GM12878 (cell line): ENCODE measurements at regions not wholly inside any gene's neighbourhood (a gene's known extent, or its start where the extent isn't known, plus 50 kb on each side); places are given as distances from the start of the nearest gene placed in this dataset.

ENCODE experiments used
- ATAC-seq: fragments of 200-7000 bp; cut with Tn5 transposase; 3 replicates; pipeline ENCODE4 v1.9.1; 2020; ENCODE audit warnings: mild to moderate bottlenecking, moderate library complexity
- BruUV-seq: library from RNA; stranded (reverse); fragments of 400-500 nt; replicated peaks from 2 replicates; lab custom pipeline; 2021; lab: Mats Ljungman, UMichigan
- CTCF ChIA-PET: fragments of 300-600 bp; sonication (Branson Sonifier 250); formaldehyde crosslinking; extraction: SDS; loops from one replicate; lab custom pipeline; 2021; ENCODE audit warnings: inconsistent platforms; lab: Yijun Ruan, JAX
- POLR2A ChIA-PET: fragments of 350-600 bp; formaldehyde crosslinking; extraction: SDS; loops from one replicate; lab custom pipeline; 2021; ENCODE audit warnings: inconsistent platforms; lab: Charles Lee
- RAD21 ChIA-PET: fragments of 300-600 bp; sonication (Branson Sonifier 250); formaldehyde crosslinking; loops from one replicate; lab custom pipeline; 2023; ENCODE audit warnings: antibody characterized with exemption; ENCODE audit not compliant: unreplicated experiment; lab: Charles Lee
- SMC1A ChIA-PET: fragments of 300-600 bp; sonication (Branson Sonifier 250); formaldehyde crosslinking; loops from one replicate; lab custom pipeline; 2023; ENCODE audit not compliant: unreplicated experiment, uncharacterized antibody; lab: Charles Lee
- DNase-seq: peaks from one replicate; pipeline ENCODE4 v3.0.0-alpha.2; 2011; ENCODE audit warnings: low read depth, low spot score
- FAIRE-seq: peaks from 3 replicates; lab custom pipeline; 2011; peaks lifted over from hg19 to GRCh38; lab: Jason Lieb, UNC
- H2AFZ ChIP-seq: 2 replicates; pipeline ENCODE4 v1.6.0; 2011; ENCODE audit warnings: low read depth, low read length, control low read depth; ENCODE audit not compliant: control insufficient read depth
- H3K27ac ChIP-seq: 2 replicates; pipeline ENCODE4 v1.5.1; 2011; ENCODE audit warnings: control low read depth; ENCODE audit not compliant: control insufficient read depth, insufficient read depth
- H3K27me3 ChIP-seq, 2 experiments: replicated peaks in 1 of 2; 2 replicates each; pipeline versions ENCODE4 v1.6.0 to v1.6.1; 2011; ENCODE audit warnings: low read length in 1 of 2; ENCODE audit not compliant: control insufficient read depth in 2 of 2, insufficient read depth in 2 of 2
- H3K36me3 ChIP-seq, 2 experiments: 2 replicates each; pipeline ENCODE4 v1.5.1; 2011; ENCODE audit warnings: low read length in 1 of 2; ENCODE audit not compliant: control insufficient read depth in 2 of 2, insufficient read depth in 2 of 2
- H3K4me1 ChIP-seq: 2 replicates; pipeline ENCODE4 v1.6.1; 2011; ENCODE audit warnings: mild to moderate bottlenecking, low read length, moderate library complexity, mixed read lengths; ENCODE audit not compliant: control insufficient read depth, insufficient read depth
- H3K4me2 ChIP-seq: 2 replicates; pipeline ENCODE4 v1.6.0; 2011; ENCODE audit warnings: control low read depth; ENCODE audit not compliant: control insufficient read depth, insufficient read depth
- H3K4me3 ChIP-seq: fragments of 200-600 bp; sonication (generic); 2 replicates; pipeline ENCODE4 v1.5.1; 2016
- H3K79me2 ChIP-seq: 2 replicates; pipeline ENCODE4 v1.6.0; 2011; ENCODE audit warnings: low read length; ENCODE audit not compliant: control insufficient read depth, insufficient read depth
- H3K9ac ChIP-seq: 2 replicates; pipeline ENCODE4 v1.8.0; 2011; ENCODE audit warnings: low read length, control low read depth, mixed read lengths; ENCODE audit not compliant: control insufficient read depth, insufficient read depth
- H3K9me3 ChIP-seq: replicated peaks from 3 replicates; pipeline ENCODE4 v1.5.1; 2011; ENCODE audit warnings: mild to moderate bottlenecking, low read length; ENCODE audit not compliant: control insufficient read depth, insufficient read depth
- H4K20me1 ChIP-seq: 2 replicates; pipeline ENCODE4 v1.6.0; 2011; ENCODE audit not compliant: control insufficient read depth, insufficient read depth
- BCL11A ChIP-seq: IDR thresholded peaks from 2 replicates; pipeline ENCODE4 v1.6.1; 2011; ENCODE audit warnings: low read depth, low read length
- BCL3 ChIP-seq: IDR thresholded peaks from 2 replicates; pipeline ENCODE4 v1.6.1; 2011; ENCODE audit warnings: borderline replicate concordance, low read depth, mild to moderate bottlenecking, moderate library complexity, low read length; ENCODE audit not compliant: insufficient read depth, poor library complexity, severe bottlenecking
- BMI1 ChIP-seq: fragments of 450-650 bp; IDR thresholded peaks from 2 replicates; pipeline ENCODE4 v1.6.1; 2016; ENCODE audit warnings: mild to moderate bottlenecking, moderate library complexity, borderline replicate concordance
- E2F8 ChIP-seq: fragments of 450-650 bp; IDR thresholded peaks from 2 replicates; pipeline ENCODE4 v1.6.1; 2018; ENCODE audit warnings: mild to moderate bottlenecking, low read depth, moderate library complexity; ENCODE audit not compliant: partially characterized antibody
- HDAC2 ChIP-seq: fragments of 200-600 bp; sonication (generic); IDR thresholded peaks from 2 replicates; pipeline ENCODE4 v1.6.1; 2017
- HDGF ChIP-seq: fragments of 450-650 bp; IDR thresholded peaks from 2 replicates; pipeline ENCODE4 v1.6.1; 2016; ENCODE audit warnings: antibody characterized with exemption
- MEF2A ChIP-seq: IDR thresholded peaks from 2 replicates; pipeline ENCODE4 v1.6.1; 2011; ENCODE audit warnings: low read depth, mild to moderate bottlenecking, low read length, moderate library complexity; ENCODE audit not compliant: insufficient read depth
- POU2F2 ChIP-seq: IDR thresholded peaks from 3 replicates; pipeline ENCODE4 v1.6.1; 2011; ENCODE audit warnings: low read depth, mild to moderate bottlenecking, low read length, borderline replicate concordance
- SMC3 ChIP-seq: IDR thresholded peaks from 2 replicates; pipeline ENCODE4 v1.6.1; 2011; ENCODE audit warnings: low read length, improper control_type of control experiment, borderline replicate concordance
- TCF12 ChIP-seq: IDR thresholded peaks from 2 replicates; pipeline ENCODE4 v1.6.1; 2011; ENCODE audit warnings: low read depth, mild to moderate bottlenecking, low read length
- YY1 ChIP-seq: IDR thresholded peaks from 2 replicates; pipeline ENCODE4 v1.6.1; 2011; ENCODE audit warnings: low read depth, mild to moderate bottlenecking, low read length
- ZSCAN29 ChIP-seq: fragments of 450-650 bp; IDR thresholded peaks from 2 replicates; pipeline ENCODE4 v1.6.1; 2017; ENCODE audit warnings: mild to moderate bottlenecking, moderate library complexity
- WGBS: methylation state at CpG from one replicate; pipeline ENCODE4 v1.1.6; 2016; ENCODE audit warnings: low lambda C conversion rate; ENCODE audit not compliant: insufficient replicate concordance, insufficient coverage; ENCODE audit errors: missing lambda C conversion rate; 5-methylcytosine and 5-hydroxymethylcytosine counted together
- in situ Hi-C: fragments of 300-500 bp; cut with MboI; formaldehyde crosslinking; loops from 9 replicates; pipeline ENCODE4 v1.14.3; 2018; ENCODE audit warnings: mixed read lengths
- intact Hi-C: fragments of 100-400 bp; cut with micrococcal nuclease; formaldehyde crosslinking; loops from one replicate; pipeline ENCODE4 v1.14.2; 2022; ENCODE audit not compliant: unreplicated experiment

DNA sequence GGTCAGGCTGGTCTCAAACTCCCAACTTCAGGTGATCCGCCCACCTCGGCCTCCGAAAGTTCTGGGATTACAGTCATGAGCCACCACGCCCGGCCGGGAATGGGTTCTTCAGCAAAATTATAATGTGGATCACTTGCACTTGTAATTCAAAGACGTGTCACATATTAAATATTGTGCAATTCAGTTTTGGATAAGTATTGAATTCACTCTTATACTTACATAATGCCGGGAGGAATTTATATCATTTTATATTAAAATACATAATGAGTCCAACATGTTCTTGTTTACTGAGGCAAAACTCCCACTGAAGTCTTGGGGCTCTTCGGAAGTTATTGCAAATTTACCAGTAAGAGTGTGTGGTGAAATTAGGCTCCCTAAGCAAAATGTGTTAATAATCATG is 635.2 kb upstream of the LUZP2 start:
- Histone ChIP-seq H3K9ac (no peak overlapping the region), H3K4me1 (no peaks in the 10 kb centered on the region), H3K79me2 (no peaks in the 10 kb centered on the region), H3K27ac (no peak overlapping the region), H2AFZ (no peak overlapping the region), H3K36me3 (no peaks in the 10 kb centered on the region), H3K27me3 (no peaks in the 10 kb centered on the region), H3K9me3 (no peaks in the 10 kb centered on the region), H4K20me1 (no peaks in the 10 kb centered on the region), H3K4me2 (no peak overlapping the region), H3K4me3 (no peak overlapping the region)
- ChIA-PET SMC1A (interaction anchor here (0.9 kb wide), 1 partner anchor 10 kb away, joined by 4 read pairs; no protein-coding TSS in a partner anchor), CTCF (no interaction called here), POLR2A (no interaction called here), RAD21 (no interaction called here)
- no peak for TF ChIP-seq TCF12
- TF ChIP-seq BMI1: no peak
- no peak for TF ChIP-seq HDGF
- TF ChIP-seq E2F8: no peak
- TF ChIP-seq ZSCAN29: no peak
- TF ChIP-seq YY1: no peak
- TF ChIP-seq BCL3: no peak
- no peak for TF ChIP-seq SMC3
- TF ChIP-seq POU2F2: no peak
- TF ChIP-seq BCL11A: no peak
- no peak for TF ChIP-seq HDAC2
- TF ChIP-seq MEF2A: no peak
- DNase-seq (no peak), ATAC-seq (no peak), FAIRE-seq (no peak)
- BruUV-seq: no TSS peak
- intact Hi-C loops (no loop called here), in situ Hi-C loops (no loop called here)
- WGBS: 60% methylated on average over 9 of the region's 9 CpGs
